Loucy (cell line): ENCODE measurements at regions not wholly inside any gene's neighbourhood (a gene's known extent, or its start where the extent isn't known, plus 50 kb on each side); places are given as distances from the start of the nearest gene placed in this dataset.

Experiments
- CTCF ChIP-seq: fragments of 200-600 bp; sonication (generic); conservative IDR thresholded peaks from 2 replicates; pipeline ENCODE4 v1.5.1; 2014; ENCODE audit warnings: mild to moderate bottlenecking, antibody characterized with exemption, low read length
- EZH2phosphoT487 ChIP-seq: fragments of 200-600 bp; IDR thresholded peaks from 2 replicates; pipeline ENCODE4 v1.6.1; 2018; ENCODE audit warnings: antibody characterized with exemption, mild to moderate bottlenecking, moderate library complexity, borderline replicate concordance

- TF ChIP-seq CTCF: no peak
- TF ChIP-seq EZH2phosphoT487: no peak
Observed at GRCh38 chr11:112881461-112881860, 79.8 kb upstream of the NCAM1 start.
